Stimulated activated CD8-positive, alpha-beta memory T cell treated with anti-CD3 and anti-CD28 coated beads, Interleukin-15, amount 100 ng/mL, for 48 hours (primary cell): ENCODE measurements at regions not wholly inside any gene's neighbourhood (a gene's known extent, or its start where the extent isn't known, plus 50 kb on each side); places are given as distances from the start of the nearest gene placed in this dataset.

Source experiments
- DNase-seq, 2 donors: peaks; one replicate each; pipeline ENCODE4 v3.0.0-alpha.2; 2020; ENCODE audit warnings: low read depth in 2 of 2

- DNase-seq = no peak
These were observed 258.2 kb downstream of the PPP1R2C start for GRCh38 chrX:42519666-42520231.

- DNase-seq = no peak
These were observed 262.0 kb downstream of the PPP1R2C start for GRCh38 chrX:42515939-42516338.

GRCh38 chrX:42505016-42505415, 272.9 kb downstream of the PPP1R2C start:
- no peak for DNase-seq

DNA sequence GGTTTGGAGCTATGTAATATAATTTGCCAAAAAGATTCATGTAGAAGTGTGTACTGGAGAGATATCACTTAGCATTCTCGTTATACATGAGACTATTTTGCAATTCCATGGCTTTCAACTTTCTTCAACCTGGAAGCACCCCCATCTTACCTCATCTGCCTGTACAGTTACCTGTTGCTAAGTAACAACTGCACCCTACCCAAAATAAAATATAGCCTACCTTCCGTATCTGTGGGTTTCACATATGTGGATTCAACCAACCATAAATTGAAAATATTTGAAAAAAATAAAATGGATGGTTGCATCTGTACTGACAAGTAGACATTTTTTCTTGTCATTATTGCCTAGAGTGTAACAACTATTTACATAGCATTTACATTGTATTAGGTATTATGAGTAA, 278.3 kb downstream of the PPP1R2C start:
- DNase-seq = no peak

GRCh38 chrX:42497356-42497755, 280.6 kb downstream of the PPP1R2C start:
- DNase-seq = no peak

GRCh38 chrX:42496239-42496638, 281.7 kb downstream of the PPP1R2C start:
- no peak for DNase-seq

DNA sequence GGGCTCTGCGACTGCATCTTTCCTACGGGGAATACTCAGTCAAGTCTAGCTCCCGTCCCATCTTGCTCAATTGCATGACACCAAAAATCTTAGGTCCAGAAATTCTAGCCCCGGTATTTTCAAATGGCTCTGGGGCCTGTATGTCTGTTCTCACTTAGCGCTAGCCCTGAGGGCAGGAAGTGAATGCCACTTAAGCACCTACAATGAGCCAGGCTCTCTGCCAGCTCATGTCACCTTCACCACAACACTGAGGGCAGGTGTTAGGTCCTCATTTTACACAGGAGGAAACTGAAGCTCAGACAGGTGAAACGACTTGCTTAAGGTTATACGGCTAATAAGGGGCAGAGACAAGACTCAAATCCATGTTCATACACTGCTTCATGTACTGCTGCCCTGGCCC, 282.8 kb downstream of the PPP1R2C start:
- no peak for DNase-seq

DNA sequence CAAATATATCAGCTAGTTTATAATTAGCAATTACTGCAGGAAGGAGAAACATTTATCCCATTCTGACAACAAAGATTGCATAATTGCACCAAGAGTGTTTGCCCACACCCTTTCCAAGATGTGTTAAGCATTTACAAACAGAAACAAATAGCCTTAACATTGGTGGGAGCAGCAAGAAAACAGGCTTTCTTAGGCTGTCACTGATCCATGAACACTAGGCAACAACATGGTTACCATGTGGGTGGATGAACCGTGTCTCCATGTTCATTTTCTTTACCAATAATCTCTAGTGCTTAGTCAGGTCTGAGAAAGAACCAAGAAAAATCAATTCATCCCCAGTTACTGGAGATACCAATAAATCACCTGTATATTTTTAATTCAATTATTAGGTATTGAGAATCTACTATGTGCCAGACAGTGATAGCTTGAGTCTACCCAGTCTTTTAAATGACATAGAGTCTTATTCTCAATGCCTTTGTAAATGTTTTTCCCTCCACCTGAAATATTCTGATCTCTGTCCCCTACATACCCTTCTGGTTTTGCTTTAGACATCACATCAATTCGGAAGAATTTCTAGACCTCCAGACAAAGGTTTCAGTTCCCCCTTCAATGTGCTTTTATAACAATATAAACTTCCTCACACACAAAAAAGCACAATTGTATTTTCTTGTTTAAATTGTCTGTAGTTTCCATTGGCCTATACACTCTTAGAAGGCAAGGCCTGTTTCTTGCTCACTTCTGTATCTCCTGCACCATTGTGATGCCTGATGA, 286.6 kb downstream of the PPP1R2C start:
- DNase-seq = no peak

- DNase-seq = no peak
These were observed 287.9 kb downstream of the PPP1R2C start for GRCh38 chrX:42490111-42490510.

GRCh38 chrX:42485601-42486000, 292.4 kb downstream of the PPP1R2C start:
- no peak for DNase-seq

DNA sequence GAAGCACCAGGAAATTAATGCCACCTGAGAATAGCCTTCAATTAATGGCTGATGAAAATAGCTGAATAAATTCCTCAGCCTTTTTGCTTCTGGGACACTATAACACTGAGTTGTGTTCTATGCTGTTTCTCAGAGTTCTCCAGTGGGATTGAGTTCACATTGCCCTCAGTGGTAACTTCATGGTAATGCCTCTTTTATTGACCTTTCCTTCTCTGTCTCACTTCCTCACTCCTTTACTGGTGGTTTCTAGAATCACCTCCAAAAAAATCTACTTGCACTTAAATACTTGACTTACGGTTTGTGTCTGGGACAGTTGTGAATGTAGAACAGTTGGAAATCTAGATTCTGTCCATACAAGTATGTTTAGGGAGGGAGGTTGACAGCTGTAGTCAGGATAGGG, 293.7 kb downstream of the PPP1R2C start:
- DNase-seq = no peak

GRCh38 chrX:42477396-42477795, 300.6 kb downstream of the PPP1R2C start:
- DNase-seq = no peak

- DNase-seq = no peak
These were observed 305.2 kb downstream of the PPP1R2C start for GRCh38 chrX:42472727-42473126.

GRCh38 chrX:42466332-42467046, 311.5 kb downstream of the PPP1R2C start:
- no peak for DNase-seq

- DNase-seq = no peak
These were observed 312.1 kb downstream of the PPP1R2C start for GRCh38 chrX:42465821-42466220.

DNA sequence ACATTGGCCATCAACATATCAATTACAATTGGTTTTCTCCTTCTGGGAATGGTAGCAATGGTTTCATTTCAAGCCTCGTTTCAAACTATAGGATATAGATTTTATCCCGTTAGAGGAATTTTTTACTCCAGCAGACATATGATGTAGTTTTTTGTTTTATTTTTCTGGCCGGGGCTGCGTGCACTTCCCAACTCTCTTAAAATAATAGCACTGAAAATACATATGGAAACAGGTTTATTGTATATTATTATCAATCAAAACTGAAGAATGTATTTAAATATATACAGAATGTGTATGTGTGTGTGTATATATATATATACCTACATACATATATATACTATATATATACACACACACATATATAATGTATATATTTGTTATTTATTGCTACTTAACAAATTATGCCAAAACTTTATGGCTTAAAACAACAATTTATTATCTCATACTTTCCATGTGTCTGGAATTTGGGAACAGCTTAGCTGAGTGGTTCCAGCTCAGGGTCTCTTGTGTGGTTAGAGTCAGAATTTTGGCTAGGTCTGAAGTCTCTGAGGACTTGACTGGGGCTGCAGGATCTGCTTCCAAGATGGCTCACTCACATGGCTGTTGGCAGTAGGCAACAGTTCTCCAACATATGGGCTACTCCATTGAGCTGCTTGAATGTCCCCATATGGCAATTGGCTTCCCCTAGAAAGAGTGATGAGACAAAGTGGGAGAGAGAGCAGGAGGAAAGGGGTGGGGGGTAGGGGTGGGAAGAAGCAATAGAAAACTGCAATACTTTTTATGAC, 314.1 kb downstream of the PPP1R2C start:
- DNase-seq = no peak

DNA sequence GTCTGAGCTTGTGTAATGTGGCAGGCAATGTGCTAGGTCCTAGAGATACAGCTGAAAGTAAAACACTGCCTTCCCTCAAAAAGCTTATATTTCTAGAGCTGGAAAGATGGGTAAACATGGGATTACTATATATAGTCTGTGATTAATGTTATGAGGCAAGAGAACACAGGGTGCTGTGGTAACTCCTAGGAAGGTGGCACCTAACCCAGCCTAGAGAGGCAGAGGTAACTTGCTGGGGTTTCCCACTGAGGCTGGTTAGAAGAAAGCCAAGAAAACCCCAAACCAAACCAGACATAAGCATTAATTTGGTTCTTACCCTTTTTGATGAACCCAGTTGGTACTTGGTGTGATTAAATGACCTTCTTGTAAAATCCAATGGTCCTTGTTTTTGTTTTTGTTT, 315.0 kb downstream of the PPP1R2C start:
- DNase-seq = no peak

DNA sequence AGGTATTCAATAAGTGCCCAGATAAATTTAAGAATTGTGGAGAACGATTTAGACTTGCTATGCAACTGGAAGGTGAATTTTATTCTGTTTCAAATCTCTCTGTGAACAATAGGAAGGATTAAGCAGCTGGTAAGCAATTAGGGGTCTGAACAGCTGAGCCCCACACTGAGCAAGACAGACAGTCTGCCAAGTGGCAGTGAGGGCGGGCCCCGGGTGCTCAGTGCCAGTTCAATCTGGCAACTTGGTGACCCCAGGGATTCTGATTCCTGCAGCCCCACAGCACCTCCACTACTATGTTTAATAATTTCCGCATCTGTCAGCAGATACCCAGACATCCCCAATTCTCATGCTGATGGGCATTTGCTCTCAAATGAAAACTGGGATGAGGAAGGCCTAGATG, 317.3 kb downstream of the PPP1R2C start:
- no peak for DNase-seq

GRCh38 chrX:42459735-42460134, 318.2 kb downstream of the PPP1R2C start:
- DNase-seq = no peak

- DNase-seq = no peak
These were observed 321.7 kb downstream of the PPP1R2C start for GRCh38 chrX:42456176-42456700.

DNA sequence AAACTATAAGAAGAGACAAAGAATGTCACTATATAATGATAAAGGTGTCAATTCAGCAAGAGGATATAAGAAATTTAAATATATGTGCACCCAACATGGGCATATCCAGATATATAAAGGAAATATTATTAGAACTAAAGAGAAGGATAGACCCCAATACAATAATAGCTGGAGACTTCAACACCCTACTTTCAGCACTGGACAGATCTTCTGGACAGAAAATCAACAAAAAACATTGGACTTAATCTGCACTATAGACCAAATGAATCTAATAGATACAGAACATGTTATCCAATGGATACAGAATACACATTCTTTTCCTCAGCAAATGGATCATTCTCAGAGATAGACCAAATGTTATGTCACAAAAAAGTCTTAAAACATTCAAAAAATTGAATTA, 327.7 kb downstream of the PPP1R2C start:
- DNase-seq = no peak

GRCh38 chrX:42443267-42443666, 334.7 kb downstream of the PPP1R2C start:
- DNase-seq = no peak
